ENCODE measurements at regions not wholly inside any gene's neighbourhood (a gene's known extent, or its start where the extent isn't known, plus 50 kb on each side); places are given as distances from the start of the nearest gene placed in this dataset.

- BruUV-seq (replicated peaks), result no TSS peak
- DNase-seq (ENCODE audit: low read depth, low spot score) (no peak), ATAC-seq (no peak)
- Histone ChIP-seq H3K36me3 (ENCODE audit: control insufficient read depth in 1 of 2, insufficient read depth in 2 of 2, low read length in 2 of 2) (no peaks in the 10 kb centered on the region), H3K4me2 (ENCODE audit: low read length) (no peak overlapping the region), H3K4me3 (replicated peaks in 1 of 2; ENCODE audit: low read depth in 1 of 2, low read length in 2 of 2) (no peak overlapping the region), H3K27me3 (ENCODE audit: insufficient read depth, low read length) (peaks cover 20% of the 10 kb centered on the region), H3K9me3 (ENCODE audit: control insufficient read depth in 1 of 2, insufficient read depth in 1 of 2, low read depth in 1 of 2, low read length in 2 of 2) (no peaks in the 10 kb centered on the region), H3K27ac (ENCODE audit: low read depth, low read length) (no peak overlapping the region), H4K20me1 (ENCODE audit: insufficient read depth) (no peaks in the 10 kb centered on the region), H3K79me2 (ENCODE audit: insufficient read depth, low read length) (no peaks in the 10 kb centered on the region), H3K4me1 (ENCODE audit: control insufficient read depth in 1 of 2, insufficient read depth in 2 of 2, low read length in 2 of 2) (no peaks in the 10 kb centered on the region), H3K9me2 (ENCODE audit: insufficient read depth) (no peaks in the 10 kb centered on the region), H2AFZ (ENCODE audit: low read depth, low read length, poor library complexity, severe bottlenecking) (no peak overlapping the region), H3K9ac (ENCODE audit: low read length) (no peak overlapping the region)
- TF ChIP-seq SP1 (IDR thresholded peaks at IDR 0.05; ENCODE audit: low read depth) (no peak), CEBPB (IDR thresholded peaks at IDR 0.05; ENCODE audit: low read depth) (no peak), CTCF (IDR thresholded peaks at IDR 0.05 in 2 of 3, conservative IDR thresholded peaks at IDR 0.05 in 1 of 3; ENCODE audit: borderline replicate concordance in 1 of 3, insufficient read depth in 1 of 3, low read depth in 2 of 3, low read length in 2 of 3) (no peak), ZBTB33 (IDR thresholded peaks at IDR 0.05; ENCODE audit: extremely low read depth, insufficient replicate concordance, low read length) (no peak), CBX3 (IDR thresholded peaks at IDR 0.05; ENCODE audit: low read depth) (no peak), POLR2A (IDR thresholded peaks at IDR 0.05; ENCODE audit: borderline replicate concordance, extremely low read depth, insufficient read depth, insufficient read length) (no peak), SIN3A (IDR thresholded peaks at IDR 0.05; ENCODE audit: low read depth) (no peak), ZFX (IDR thresholded peaks at IDR 0.05) (no peak), ATF3 (IDR thresholded peaks at IDR 0.05) (no peak), YY1 (IDR thresholded peaks at IDR 0.05; ENCODE audit: extremely low read depth, insufficient replicate concordance, low read depth, low read length) (no peak)
- intact Hi-C loops (cut with micrococcal nuclease), result no loop called here
- RAD21 ChIA-PET (ENCODE audit: low non-redundant PET in 1 of 2, low total read pairs in 2 of 2, uncharacterized antibody in 2 of 2, unreplicated experiment in 2 of 2), result no interaction called here
- CTCF ChIA-PET, result no interaction called here
- POLR2A ChIA-PET, result no interaction called here
Measured at GRCh38 chr16:73142053-73142854, 94.3 kb upstream of the ZFHX3 start.
